ENCODE measurements at regions not wholly inside any gene's neighbourhood (a gene's known extent, or its start where the extent isn't known, plus 50 kb on each side); places are given as distances from the start of the nearest gene placed in this dataset.

- no peak overlapping the region for H3K27ac ChIP-seq
- DNase-seq (no peak), ATAC-seq (ENCODE audit: low FRiP score in 2 of 2) (no peak)
- WGBS, 2 donors, result 91 to 92% methylated on average over 4 of the region's 4 CpGs
- H3K9me3 ChIP-seq, result no peaks in the 10 kb centered on the region
- no peaks in the 10 kb centered on the region for H3K36me3 ChIP-seq
- no peaks in the 10 kb centered on the region for H3K4me1 ChIP-seq
- TF ChIP-seq POLR2A (IDR thresholded peaks at IDR 0.05), result no peak
- no peak for TF ChIP-seq POLR2AphosphoS5 (IDR thresholded peaks at IDR 0.05)
- no peak for TF ChIP-seq EP300 (IDR thresholded peaks at IDR 0.05)
- TF ChIP-seq CTCF (IDR thresholded peaks at IDR 0.05), result no peak
- no peaks in the 10 kb centered on the region for H3K27me3 ChIP-seq
- H3K4me3 ChIP-seq, result no peak overlapping the region
Measured at GRCh38 chr3:16834214-16834613, 50.5 kb upstream of the PLCL2 start.

GRCh38 chr3:16834753-16835152 is 50.0 kb upstream of the PLCL2 start:
- Histone ChIP-seq H3K36me3 (no peaks in the 10 kb centered on the region), H3K27ac (no peak overlapping the region), H3K4me3 (no peak overlapping the region), H3K4me1 (no peaks in the 10 kb centered on the region), H3K27me3 (no peaks in the 10 kb centered on the region), H3K9me3 (no peaks in the 10 kb centered on the region)
- ATAC-seq (ENCODE audit: low FRiP score in 2 of 2) (no peak), DNase-seq (no peak)
- no peak for TF ChIP-seq POLR2AphosphoS5 (IDR thresholded peaks at IDR 0.05)
- no peak for TF ChIP-seq POLR2A (IDR thresholded peaks at IDR 0.05)
- no peak for TF ChIP-seq EP300 (IDR thresholded peaks at IDR 0.05)
- no peak for TF ChIP-seq CTCF (IDR thresholded peaks at IDR 0.05)
- 83 to 84% methylated on average over 2 of the region's 2 CpGs for WGBS, 2 donors
